Activated naive CD4-positive, alpha-beta T cell treated with anti-CD3 and anti-CD28 coated beads for 36 hours (primary cell): ENCODE measurements at regions not wholly inside any gene's neighbourhood (a gene's known extent, or its start where the extent isn't known, plus 50 kb on each side); places are given as distances from the start of the nearest gene placed in this dataset.

Experiments used
- CTCF ChIA-PET: fragments of 350-600 bp; sonication (Branson Sonifier 250); formaldehyde crosslinking; loops from one replicate; lab custom pipeline; 2021; ENCODE audit warnings: antibody characterized with exemption; lab: Charles Lee
- DNase-seq: peaks from one replicate; pipeline ENCODE4 v3.0.0-alpha.2; 2020
- H3K27ac Mint-ChIP-seq: one replicate; pipeline ENCODE4 v1.8.0; 2021; ENCODE audit warnings: mild to moderate bottlenecking, mixed read lengths
- H3K27me3 Mint-ChIP-seq: one replicate; pipeline ENCODE4 v1.8.0; 2021; ENCODE audit warnings: low read depth, mixed read lengths
- H3K36me3 Mint-ChIP-seq: one replicate; pipeline ENCODE4 v1.8.0; 2021; ENCODE audit warnings: low read depth, mixed read lengths
- H3K4me1 Mint-ChIP-seq: one replicate; pipeline ENCODE4 v1.8.0; 2021; ENCODE audit warnings: low read depth, mixed read lengths
- H3K4me3 Mint-ChIP-seq: one replicate; pipeline ENCODE4 v1.8.0; 2021; ENCODE audit warnings: mild to moderate bottlenecking, moderate library complexity, mixed read lengths
- H3K9me3 Mint-ChIP-seq: one replicate; pipeline ENCODE4 v1.8.0; 2021; ENCODE audit warnings: mixed read lengths
- intact Hi-C: fragments of 100-400 bp; cut with micrococcal nuclease; formaldehyde crosslinking; loops from one replicate; pipeline ENCODE4 v1.15.1; 2023

DNA sequence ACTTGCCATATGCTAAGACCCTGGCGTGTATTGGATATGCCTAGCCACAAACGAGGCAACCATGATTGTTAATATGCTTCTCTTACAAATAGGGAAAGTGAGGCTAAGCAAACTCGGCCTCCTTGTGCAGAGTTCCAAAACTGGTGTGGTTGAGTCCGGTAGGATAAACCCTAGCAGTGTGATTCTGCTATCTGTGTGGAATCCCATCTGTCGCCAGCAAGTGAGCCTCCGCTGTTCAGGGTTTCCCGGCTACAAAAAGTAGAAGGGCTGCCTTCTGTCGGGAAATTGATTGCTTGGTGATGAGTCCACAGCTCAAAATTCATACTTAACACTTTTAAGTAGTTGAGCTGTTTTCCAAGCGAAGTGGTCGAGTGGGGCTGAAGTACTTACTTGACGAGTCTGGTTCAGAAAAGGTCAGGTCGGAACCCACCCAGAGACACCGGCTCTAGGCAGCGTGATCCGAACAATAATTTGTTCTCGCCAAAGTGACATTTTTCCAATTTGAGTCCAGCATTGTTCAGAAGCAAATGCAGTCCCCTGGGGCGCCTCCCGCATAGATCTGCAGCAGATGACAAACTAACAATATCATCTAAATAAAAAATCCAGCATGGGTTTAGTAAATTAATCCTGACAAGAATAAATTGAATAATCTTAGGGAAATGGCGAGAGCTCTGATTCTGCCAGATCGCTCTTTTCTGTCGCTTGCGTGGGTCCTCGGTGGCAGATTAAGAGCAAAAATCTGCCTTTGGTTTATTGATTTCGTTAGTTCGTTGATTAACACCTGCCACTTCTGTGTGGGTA, 686.7 kb upstream of the RBFOX1 start:
- CTCF ChIA-PET: no interaction called here
- Mint-ChIP-seq H3K27ac (no peak overlapping the region), H3K9me3 (no peaks in the 10 kb centered on the region), H3K4me1 (peaks cover 8% of the 10 kb centered on the region), H3K4me3 (no peak overlapping the region), H3K36me3 (no peaks in the 10 kb centered on the region), H3K27me3 (peaks cover 12% of the 10 kb centered on the region)
- DNase-seq: no peak
- intact Hi-C loops: loop anchor here (10.0 kb wide), 1 partner anchor 201 kb away; no protein-coding TSS in a partner anchor

DNA sequence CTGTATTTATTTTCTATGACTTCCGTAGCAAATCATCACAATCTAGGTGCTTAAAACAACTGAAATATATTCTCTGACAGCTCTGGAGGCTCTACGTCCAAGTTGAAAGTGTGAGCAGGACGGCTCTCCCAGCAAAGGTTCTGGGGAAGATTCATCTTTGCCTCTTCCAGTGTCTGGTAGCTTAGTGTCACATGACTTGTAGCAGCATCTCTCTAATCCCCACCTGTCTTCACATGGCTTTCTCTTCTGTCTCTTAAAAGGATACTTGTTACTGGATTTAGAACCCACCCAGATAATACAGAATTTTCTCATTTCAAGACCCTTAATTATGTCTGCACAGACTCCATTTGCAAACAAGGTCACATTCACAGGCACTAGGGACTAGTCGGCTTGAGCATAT, 687.7 kb upstream of the RBFOX1 start:
- Mint-ChIP-seq H3K27ac (no peak overlapping the region), H3K4me1 (peaks cover 8% of the 10 kb centered on the region), H3K36me3 (no peaks in the 10 kb centered on the region), H3K4me3 (no peak overlapping the region), H3K27me3 (peaks cover 10% of the 10 kb centered on the region), H3K9me3 (no peaks in the 10 kb centered on the region)
- DNase-seq: no peak
- intact Hi-C loops: loop anchor here (5.0 to 10.0 kb wide), 2 partner anchors 200 to 628 kb away; no protein-coding TSS in a partner anchor
- CTCF ChIA-PET: interaction anchor here (0.6 kb wide), 1 partner anchor 1407 kb away, joined by 3 read pairs; no protein-coding TSS in a partner anchor

GRCh38 chr16:6643080-6643686, 689.5 kb upstream of the RBFOX1 start:
- intact Hi-C loops: loop anchor here (5.0 to 10.0 kb wide), 2 partner anchors 198 to 626 kb away; no protein-coding TSS in a partner anchor
- Mint-ChIP-seq H3K9me3 (no peaks in the 10 kb centered on the region), H3K27ac (no peak overlapping the region), H3K4me1 (peaks cover 8% of the 10 kb centered on the region), H3K4me3 (no peak overlapping the region), H3K36me3 (no peaks in the 10 kb centered on the region), H3K27me3 (peaks cover 10% of the 10 kb centered on the region)
- CTCF ChIA-PET: interaction anchor here (0.6 to 1.3 kb wide), 6 partner anchors 33 to 1878 kb away, joined by 3 to 6 read pairs (median 3); no protein-coding TSS in a partner anchor
- peak; percentile 74 for DNase-seq

GRCh38 chr16:6642271-6642670, 690.4 kb upstream of the RBFOX1 start:
- H3K4me3 Mint-ChIP-seq: no peak overlapping the region
- CTCF ChIA-PET: interaction anchor here (0.7 to 1.3 kb wide), 4 partner anchors 174 to 1403 kb away, joined by 3 to 6 read pairs (median 4); no protein-coding TSS in a partner anchor
- H3K27ac Mint-ChIP-seq: no peak overlapping the region
- DNase-seq: no peak
- H3K4me1 Mint-ChIP-seq: peaks cover 8% of the 10 kb centered on the region
- H3K27me3 Mint-ChIP-seq: peaks cover 10% of the 10 kb centered on the region
- no peaks in the 10 kb centered on the region for H3K36me3 Mint-ChIP-seq
- intact Hi-C loops: loop anchor here (5.0 to 10.0 kb wide), 2 partner anchors 197 to 625 kb away; no protein-coding TSS in a partner anchor
- H3K9me3 Mint-ChIP-seq: no peaks in the 10 kb centered on the region

DNA sequence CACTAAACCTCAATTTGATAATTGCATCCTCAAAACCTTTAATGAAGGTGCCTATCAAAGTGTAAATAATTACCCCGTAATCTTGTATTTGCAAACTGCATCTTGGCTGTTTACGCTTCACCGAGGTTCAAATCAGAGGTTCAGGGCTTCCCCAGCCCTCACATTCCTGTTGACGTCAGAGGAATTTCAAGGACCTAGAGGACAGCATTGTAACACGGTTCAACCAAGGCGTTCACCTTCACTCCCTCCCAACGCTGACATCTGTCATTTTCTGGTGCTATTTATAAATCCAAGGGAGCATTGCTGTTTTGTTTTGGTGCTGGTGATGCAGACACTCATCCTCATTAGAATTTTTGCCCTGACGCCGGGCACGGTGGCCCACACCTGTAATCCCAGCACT, 691.6 kb upstream of the RBFOX1 start:
- H3K9me3 Mint-ChIP-seq: no peaks in the 10 kb centered on the region
- intact Hi-C loops: loop anchor here (5.0 to 10.0 kb wide), 2 partner anchors 196 to 624 kb away; no protein-coding TSS in a partner anchor
- CTCF ChIA-PET: no interaction called here
- peaks cover 8% of the 10 kb centered on the region for H3K4me1 Mint-ChIP-seq
- peaks cover 10% of the 10 kb centered on the region for H3K27me3 Mint-ChIP-seq
- H3K27ac Mint-ChIP-seq: no peak overlapping the region
- no peak overlapping the region for H3K4me3 Mint-ChIP-seq
- no peaks in the 10 kb centered on the region for H3K36me3 Mint-ChIP-seq
- DNase-seq: no peak

DNA sequence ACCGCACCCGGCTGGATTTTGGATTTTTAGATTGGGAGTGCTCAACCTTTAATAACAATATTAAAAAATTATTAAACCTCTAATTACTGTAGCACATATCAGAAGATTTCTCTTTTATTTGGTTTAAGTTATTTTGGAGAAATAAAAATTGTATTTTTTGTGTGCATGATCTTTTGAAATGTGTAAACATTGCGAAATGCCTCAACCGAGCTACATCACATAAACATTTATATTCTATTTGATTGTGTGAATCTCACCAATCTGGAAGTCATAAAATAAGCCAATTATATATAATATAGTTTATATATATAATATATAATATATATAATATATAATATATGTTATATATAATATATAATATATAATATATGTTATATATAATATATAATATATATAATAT, 696.2 kb upstream of the RBFOX1 start:
- H3K9me3 Mint-ChIP-seq: no peaks in the 10 kb centered on the region
- H3K4me3 Mint-ChIP-seq: no peak overlapping the region
- no peaks in the 10 kb centered on the region for H3K36me3 Mint-ChIP-seq
- intact Hi-C loops: no loop called here
- H3K27me3 Mint-ChIP-seq: peaks cover 4% of the 10 kb centered on the region
- no peak overlapping the region for H3K27ac Mint-ChIP-seq
- DNase-seq: no peak
- CTCF ChIA-PET: no interaction called here
- no peaks in the 10 kb centered on the region for H3K4me1 Mint-ChIP-seq

GRCh38 chr16:6634151-6634550, 698.5 kb upstream of the RBFOX1 start:
- no peaks in the 10 kb centered on the region for H3K4me1 Mint-ChIP-seq
- intact Hi-C loops: no loop called here
- H3K36me3 Mint-ChIP-seq: no peaks in the 10 kb centered on the region
- H3K9me3 Mint-ChIP-seq: no peaks in the 10 kb centered on the region
- DNase-seq: no peak
- no peak overlapping the region for H3K27ac Mint-ChIP-seq
- no peak overlapping the region for H3K4me3 Mint-ChIP-seq
- H3K27me3 Mint-ChIP-seq: no peaks in the 10 kb centered on the region
- CTCF ChIA-PET: no interaction called here

DNA sequence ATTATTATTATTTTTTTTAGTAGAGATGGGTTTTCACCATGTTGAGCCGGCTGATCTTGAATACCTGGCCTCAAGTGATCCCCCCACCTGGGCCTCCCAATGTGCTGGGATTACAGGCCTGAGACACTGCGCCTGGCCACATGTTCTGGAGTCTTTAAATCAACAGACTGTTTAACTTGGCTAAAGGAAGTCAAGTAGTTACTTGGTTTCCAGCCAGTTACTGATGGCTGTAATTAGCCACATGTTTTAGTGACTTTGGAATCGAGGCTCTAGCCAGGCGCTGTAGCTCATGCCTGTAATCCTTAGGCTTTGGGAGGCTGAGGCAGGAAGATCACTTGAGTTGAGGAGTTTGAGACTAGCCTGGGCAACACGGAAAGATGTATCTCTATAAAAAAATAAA, 699.2 kb upstream of the RBFOX1 start:
- no peak overlapping the region for H3K27ac Mint-ChIP-seq
- H3K36me3 Mint-ChIP-seq: no peaks in the 10 kb centered on the region
- no peaks in the 10 kb centered on the region for H3K4me1 Mint-ChIP-seq
- no peaks in the 10 kb centered on the region for H3K27me3 Mint-ChIP-seq
- H3K9me3 Mint-ChIP-seq: no peaks in the 10 kb centered on the region
- intact Hi-C loops: no loop called here
- CTCF ChIA-PET: no interaction called here
- no peak overlapping the region for H3K4me3 Mint-ChIP-seq
- DNase-seq: no peak

DNA sequence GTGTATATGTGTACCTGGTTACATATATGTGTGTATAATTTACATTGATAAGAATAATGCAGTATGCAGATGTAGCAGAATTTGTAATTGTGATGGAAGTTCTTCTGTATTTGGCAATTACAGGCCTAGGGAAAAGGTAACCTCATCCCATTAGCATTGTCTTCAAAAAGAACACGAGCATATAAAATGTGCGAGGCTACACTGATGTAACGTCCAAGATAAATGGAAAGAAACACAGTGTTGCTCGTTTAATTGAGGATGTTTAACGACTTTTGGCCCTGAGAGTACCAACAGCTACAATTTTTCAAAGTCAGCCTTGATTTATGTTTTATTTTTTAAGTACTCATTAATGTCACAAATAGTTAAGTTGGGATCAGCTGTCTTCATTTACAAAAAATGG, 703.5 kb upstream of the RBFOX1 start:
- CTCF ChIA-PET: interaction anchor here (0.7 kb wide), 1 partner anchor 33 kb away, joined by 3 read pairs; no protein-coding TSS in a partner anchor
- Mint-ChIP-seq H3K27ac (no peak overlapping the region), H3K9me3 (no peaks in the 10 kb centered on the region), H3K4me3 (no peak overlapping the region), H3K4me1 (no peaks in the 10 kb centered on the region), H3K36me3 (no peaks in the 10 kb centered on the region), H3K27me3 (no peaks in the 10 kb centered on the region)
- intact Hi-C loops: no loop called here
- DNase-seq: no peak

- no peak for DNase-seq
- Mint-ChIP-seq H3K4me1 (no peaks in the 10 kb centered on the region), H3K4me3 (no peak overlapping the region), H3K27ac (no peak overlapping the region), H3K9me3 (peaks cover 4% of the 10 kb centered on the region), H3K27me3 (no peaks in the 10 kb centered on the region), H3K36me3 (peaks cover 2% of the 10 kb centered on the region)
- CTCF ChIA-PET: no interaction called here
- intact Hi-C loops: no loop called here
These were observed 707.0 kb upstream of the RBFOX1 start for GRCh38 chr16:6625606-6626005.

DNA sequence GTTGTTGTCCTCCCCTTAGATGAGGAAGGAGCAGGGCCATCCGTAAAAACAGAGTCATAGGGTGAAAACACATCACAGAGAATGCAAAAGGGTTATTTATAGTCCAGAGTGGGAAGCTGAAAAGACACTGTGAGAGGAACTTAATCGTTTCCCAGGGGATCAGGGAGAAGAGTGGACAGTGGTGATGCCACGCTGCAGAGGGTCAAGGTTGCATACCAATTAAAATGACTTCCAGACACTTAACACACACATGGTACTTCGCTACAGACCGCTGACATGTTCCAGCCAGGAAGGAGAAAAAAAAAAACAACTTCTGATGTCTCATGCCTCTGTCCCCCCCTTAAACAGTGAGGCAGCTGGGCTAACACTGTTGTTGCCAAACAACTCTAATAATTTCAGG, 713.8 kb upstream of the RBFOX1 start:
- no peak for DNase-seq
- peaks cover 14% of the 10 kb centered on the region for H3K9me3 Mint-ChIP-seq
- peaks cover 1% of the 10 kb centered on the region for H3K36me3 Mint-ChIP-seq
- no peaks in the 10 kb centered on the region for H3K27me3 Mint-ChIP-seq
- H3K27ac Mint-ChIP-seq: no peak overlapping the region
- no peak overlapping the region for H3K4me3 Mint-ChIP-seq
- CTCF ChIA-PET: no interaction called here
- intact Hi-C loops: no loop called here
- no peaks in the 10 kb centered on the region for H3K4me1 Mint-ChIP-seq

DNA sequence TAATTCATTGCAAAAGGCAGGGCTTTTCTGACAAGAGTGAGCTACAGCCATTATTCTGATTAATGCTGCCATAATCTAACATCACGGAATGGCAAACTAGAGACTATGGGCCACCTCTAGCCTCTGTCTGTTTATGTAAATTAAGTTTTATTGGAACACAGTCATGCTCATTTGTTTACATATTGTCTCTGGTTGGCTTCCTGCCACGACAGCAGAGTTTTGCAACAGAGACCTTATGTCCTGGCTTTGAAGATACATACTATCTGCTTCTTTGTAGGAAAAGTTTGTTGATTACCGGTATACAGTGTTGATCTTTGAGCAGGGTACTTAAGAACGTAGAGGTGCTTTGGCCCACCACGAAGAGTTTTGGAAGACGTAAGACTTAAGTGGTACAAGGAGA, 715.9 kb upstream of the RBFOX1 start:
- CTCF ChIA-PET: no interaction called here
- Mint-ChIP-seq H3K9me3 (peaks cover 14% of the 10 kb centered on the region), H3K36me3 (no peaks in the 10 kb centered on the region), H3K4me3 (no peak overlapping the region), H3K27me3 (no peaks in the 10 kb centered on the region), H3K4me1 (no peaks in the 10 kb centered on the region), H3K27ac (no peak overlapping the region)
- intact Hi-C loops: no loop called here
- no peak for DNase-seq
